GM19438 (cell line): ENCODE measurements at regions not wholly inside any gene's neighbourhood (a gene's known extent, or its start where the extent isn't known, plus 50 kb on each side); places are given as distances from the start of the nearest gene placed in this dataset.

Experiments
- ATAC-seq: cut with Tn5 transposase; IDR thresholded peaks from one replicate; pipeline ENCODE4 v1.9.1; 2021; ENCODE audit warnings: low read depth; ENCODE audit not compliant: unreplicated experiment

DNA sequence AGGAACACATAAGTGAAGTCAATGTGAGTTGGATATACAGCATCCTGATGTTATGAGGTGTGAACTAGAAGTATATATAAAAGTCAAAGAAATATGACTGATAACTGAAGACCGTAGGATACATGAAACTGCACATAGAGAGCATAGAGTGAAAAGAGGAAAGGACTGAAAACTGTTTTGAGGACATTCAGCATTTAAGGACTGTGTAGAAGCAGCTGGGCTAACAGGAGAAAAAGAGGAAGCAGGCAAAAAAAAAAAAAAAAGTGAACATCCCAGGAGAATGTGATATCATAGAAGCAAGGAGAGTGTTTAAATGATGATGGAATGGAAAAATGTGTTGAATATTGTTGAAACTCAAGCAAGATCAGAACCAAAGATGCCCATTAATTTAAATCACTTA, 363.5 kb downstream of the PCDH20 start:
- ATAC-seq: no peak

DNA sequence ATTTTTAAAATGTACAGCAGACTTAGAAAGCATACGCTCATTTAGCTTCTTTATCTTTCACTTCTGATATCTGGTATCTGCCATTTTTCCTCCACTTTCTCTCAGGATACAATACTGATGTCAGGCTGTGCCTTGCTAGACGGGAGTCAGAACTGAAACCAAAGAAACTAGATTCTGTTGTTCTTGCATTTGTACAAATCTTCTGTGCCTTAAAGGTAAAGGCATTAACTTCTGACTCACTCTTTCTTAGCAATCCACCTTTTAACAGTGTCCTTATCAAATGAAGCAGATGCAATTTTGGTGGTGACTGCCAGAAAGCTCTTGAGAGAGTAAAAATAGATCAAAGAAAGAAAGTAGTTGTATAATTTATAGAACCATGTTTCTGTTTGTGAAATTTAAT, 370.4 kb downstream of the PCDH20 start:
- no peak for ATAC-seq

DNA sequence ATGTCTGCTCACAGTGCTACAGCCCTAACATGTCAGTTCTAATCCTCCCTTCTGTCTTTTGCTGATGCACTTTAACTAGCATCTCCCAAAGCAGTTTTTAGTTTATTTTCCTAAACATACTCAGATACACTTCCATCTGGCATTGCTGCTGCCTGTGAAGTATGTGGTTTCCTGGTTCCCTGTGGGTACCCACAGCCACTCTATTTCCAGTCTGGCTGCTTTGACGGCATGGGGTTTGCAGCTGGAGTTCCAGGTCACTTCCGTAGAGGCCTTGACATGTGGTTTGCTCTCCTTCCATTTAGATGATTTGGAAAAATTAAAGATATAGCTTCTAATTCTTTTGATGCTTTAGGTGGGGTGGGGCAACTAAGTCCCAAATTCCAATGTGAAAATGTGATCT, 375.5 kb downstream of the PCDH20 start:
- ATAC-seq: no peak

GRCh38 chr13:61039302-61039701, 376.3 kb downstream of the PCDH20 start:
- no peak for ATAC-seq

- no peak for ATAC-seq
Measured at GRCh38 chr13:61036715-61037114, 378.9 kb downstream of the PCDH20 start.

GRCh38 chr13:61030445-61030844, 385.2 kb downstream of the PCDH20 start:
- ATAC-seq: no peak

GRCh38 chr13:61029064-61029463, 386.6 kb downstream of the PCDH20 start:
- no peak for ATAC-seq

DNA sequence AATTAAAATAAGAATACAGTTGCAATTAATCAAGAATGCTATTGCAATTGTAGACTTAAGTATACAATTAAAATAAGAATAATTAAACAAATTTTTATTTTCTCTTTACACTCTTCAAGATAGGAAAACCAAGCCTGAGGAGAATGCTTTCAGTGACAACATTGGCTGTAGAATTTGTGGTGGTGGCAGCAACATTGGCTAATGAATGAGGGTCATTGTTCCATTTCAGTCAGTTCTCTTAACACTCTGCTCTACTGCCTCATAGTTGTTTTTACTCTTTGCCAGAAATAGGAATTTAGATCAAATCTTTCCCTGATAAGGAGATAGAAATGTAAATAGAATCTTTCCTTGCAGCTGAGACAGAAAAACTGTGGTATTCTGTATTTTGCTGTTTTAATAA, 391.6 kb downstream of the PCDH20 start:
- no peak for ATAC-seq

DNA sequence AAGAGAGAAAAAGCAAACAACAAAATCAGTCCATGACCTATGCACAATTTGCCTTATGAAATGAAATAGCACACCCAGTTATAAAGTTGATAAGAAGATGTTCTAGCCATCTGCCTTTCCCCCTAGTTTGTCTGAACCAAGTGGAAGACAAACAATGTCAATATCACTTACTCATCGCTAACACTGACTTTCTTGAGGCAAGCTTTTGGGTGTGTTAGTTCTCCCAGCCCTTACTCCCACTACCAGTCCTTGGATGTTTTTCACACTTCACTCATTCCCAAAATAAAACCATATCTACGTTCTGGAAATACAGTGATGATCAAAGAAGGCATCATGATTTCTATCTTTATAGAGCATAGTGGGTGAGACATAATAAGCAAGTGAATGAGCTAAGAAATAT, 393.8 kb downstream of the PCDH20 start:
- no peak for ATAC-seq

GRCh38 chr13:61013796-61014195, 401.9 kb downstream of the PCDH20 start:
- ATAC-seq: no peak

- no peak for ATAC-seq
Measured at GRCh38 chr13:61010358-61010757, 405.3 kb downstream of the PCDH20 start.

- ATAC-seq: no peak
Measured at GRCh38 chr13:61002686-61003085, 413.0 kb downstream of the PCDH20 start.

DNA sequence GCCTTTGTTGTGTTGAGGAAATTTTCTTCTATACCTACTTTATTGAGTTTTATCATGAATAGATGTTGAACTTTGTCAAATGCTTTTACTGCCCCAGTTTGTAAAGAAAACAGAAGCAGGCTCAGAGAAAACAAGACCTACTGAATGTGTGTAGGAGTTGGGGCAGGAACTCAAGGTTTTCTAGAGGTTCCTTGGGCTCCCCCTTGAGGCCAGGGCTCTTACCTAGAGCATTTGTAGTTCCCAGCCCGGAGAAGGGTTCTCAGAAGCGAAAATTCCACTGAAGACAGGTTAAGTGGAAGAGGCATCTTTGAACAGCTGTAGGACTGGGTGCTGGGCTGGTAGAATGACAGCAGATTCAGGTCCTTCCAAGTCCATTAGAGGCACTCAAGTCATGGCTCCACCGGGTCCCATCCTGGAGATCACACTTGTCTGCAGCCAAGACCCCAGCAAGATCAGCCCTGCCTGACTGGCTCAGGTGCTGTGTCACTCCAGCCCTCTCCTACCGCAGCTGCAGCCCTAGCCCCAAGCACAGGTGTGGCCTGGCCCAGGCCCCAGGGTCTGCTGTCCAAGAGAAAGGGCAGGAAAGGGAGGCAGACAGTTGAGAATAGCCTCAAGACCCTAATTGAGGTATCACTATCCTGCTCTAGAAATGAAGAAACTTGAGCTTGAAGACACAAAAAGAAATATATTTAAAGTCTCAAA, 425.5 kb downstream of the PCDH20 start:
- ATAC-seq: no peak

- no peak for ATAC-seq
Measured at GRCh38 chr13:60986301-60986700, 429.3 kb downstream of the PCDH20 start.

GRCh38 chr13:60981407-60981806, 434.2 kb downstream of the PCDH20 start:
- ATAC-seq: no peak

DNA sequence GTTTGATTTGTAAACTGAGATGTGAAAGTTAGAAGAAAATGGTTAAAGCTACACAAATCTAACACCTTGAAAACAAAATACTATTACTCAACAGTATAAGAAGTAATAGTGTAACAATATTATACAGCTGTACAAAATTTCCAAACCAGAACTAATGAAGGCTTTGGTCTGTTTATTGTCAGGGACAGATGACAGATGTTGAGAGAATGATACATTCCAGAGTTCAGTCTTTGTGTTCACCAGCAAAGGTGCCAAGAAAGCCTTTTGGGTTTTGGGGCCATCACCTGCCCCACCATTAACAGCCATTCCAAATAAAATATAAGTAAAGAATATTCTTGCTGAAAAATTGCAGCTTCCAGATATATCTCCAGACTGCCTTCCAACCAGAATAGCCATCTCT, 439.3 kb downstream of the PCDH20 start:
- no peak for ATAC-seq

GRCh38 chr13:60974296-60974695, 441.4 kb downstream of the PCDH20 start:
- ATAC-seq: no peak

GRCh38 chr13:60973529-60973928, 442.1 kb downstream of the PCDH20 start:
- ATAC-seq: no peak

- no peak for ATAC-seq
Measured at GRCh38 chr13:60970736-60971135, 444.9 kb downstream of the PCDH20 start.

DNA sequence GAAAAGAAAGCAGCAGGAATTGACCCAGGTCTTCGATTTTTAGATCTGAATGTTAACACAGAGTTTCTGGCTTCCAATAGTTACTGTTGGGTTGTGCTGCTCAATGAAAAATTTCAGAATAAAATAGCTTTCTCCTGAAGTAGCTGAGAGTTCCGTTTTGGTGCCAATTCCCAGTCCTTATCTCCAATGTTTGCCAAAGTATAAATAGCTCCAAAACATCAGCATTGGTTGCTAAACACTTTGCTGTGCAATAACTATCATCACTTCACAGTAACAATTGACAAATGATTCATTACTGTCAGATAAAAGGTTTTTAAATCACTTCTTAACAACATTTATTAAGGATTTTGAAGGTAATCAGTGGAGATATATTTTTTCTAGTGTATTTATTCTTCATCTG, 446.0 kb downstream of the PCDH20 start:
- no peak for ATAC-seq

- ATAC-seq: no peak
Measured at GRCh38 chr13:60959427-60959826, 456.2 kb downstream of the PCDH20 start.

DNA sequence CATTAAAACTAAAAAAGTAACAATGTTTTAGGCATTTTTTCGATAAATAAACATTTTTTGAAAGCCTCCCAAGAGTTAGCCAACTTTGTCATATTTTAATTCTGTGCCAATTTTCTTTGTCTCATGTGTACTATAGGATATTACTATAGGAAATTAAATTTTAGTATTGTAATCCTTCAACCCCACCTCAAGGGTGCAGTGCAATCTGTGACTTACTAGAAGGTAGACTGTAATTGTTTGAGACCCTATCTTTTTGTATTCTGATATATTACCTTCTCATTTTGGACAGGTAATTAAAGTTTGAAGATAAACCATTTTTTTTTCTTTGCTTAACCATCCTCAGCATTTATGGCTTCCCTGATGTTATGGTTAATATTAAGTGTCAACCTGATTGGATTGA, 457.8 kb downstream of the PCDH20 start:
- no peak for ATAC-seq

GRCh38 chr13:60945396-60945795, 470.3 kb downstream of the PCDH20 start:
- no peak for ATAC-seq
